ENCODE measurements at regions not wholly inside any gene's neighbourhood (a gene's known extent, or its start where the extent isn't known, plus 50 kb on each side); places are given as distances from the start of the nearest gene placed in this dataset.

GRCh38 chr1:192926736-192927135 lies 117.9 kb downstream of the RGS2 start:
- no peaks in the 10 kb centered on the region for H3K9me3 ChIP-seq
- DNase-seq (no peak), ATAC-seq (no peak)
- intact Hi-C loops (cut with DNase I; ENCODE audit: low total_unique reads) (no loop called here), in situ Hi-C loops (cut with MboI; ENCODE audit: low sequenced_read_pairs in 4 of 4) (no loop called here)
- no peaks in the 10 kb centered on the region for H3K27me3 ChIP-seq
- no peaks in the 10 kb centered on the region for H3K36me3 ChIP-seq
- no peak overlapping the region for H3K4me3 ChIP-seq
- no peak overlapping the region for H3K27ac ChIP-seq
- no peak for TF ChIP-seq POLR2A (IDR thresholded peaks at IDR 0.05)
- no peak for TF ChIP-seq CTCF (IDR thresholded peaks at IDR 0.05 in 4 of 5, conservative IDR thresholded peaks at IDR 0.05 in 1 of 5)
- no peaks in the 10 kb centered on the region for H3K4me1 ChIP-seq

DNA sequence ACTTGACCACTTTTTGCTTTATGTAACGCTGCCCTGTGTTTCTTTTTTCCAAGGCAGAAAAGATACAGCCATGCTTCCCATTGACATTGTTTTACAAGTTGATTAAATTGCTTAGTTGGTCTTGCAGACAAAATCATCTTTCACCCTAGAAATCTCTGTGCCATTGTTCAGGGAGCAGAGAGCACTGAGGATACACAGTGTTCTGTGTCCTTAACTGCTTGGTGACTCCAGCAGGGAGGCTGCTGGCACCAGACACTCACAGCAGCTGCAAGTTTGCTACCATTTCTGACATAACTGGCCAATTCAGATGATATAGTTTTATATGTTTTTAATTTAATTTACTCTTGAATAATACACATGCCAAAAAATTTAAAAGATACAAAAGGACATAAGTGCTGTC lies 118.7 kb downstream of the RGS2 start:
- Histone ChIP-seq H3K4me1 (no peaks in the 10 kb centered on the region), H3K9me3 (no peaks in the 10 kb centered on the region), H3K27me3 (no peaks in the 10 kb centered on the region), H3K4me3 (no peak overlapping the region), H3K36me3 (no peaks in the 10 kb centered on the region), H3K27ac (no peak overlapping the region)
- in situ Hi-C loops (cut with MboI; ENCODE audit: low sequenced_read_pairs in 4 of 4) = no loop called here
- ATAC-seq (no peak), DNase-seq (no peak)
- intact Hi-C loops (cut with DNase I; ENCODE audit: low total_unique reads) = no loop called here
- no peak for TF ChIP-seq CTCF (IDR thresholded peaks at IDR 0.05 in 4 of 5, conservative IDR thresholded peaks at IDR 0.05 in 1 of 5)
- TF ChIP-seq POLR2A (IDR thresholded peaks at IDR 0.05) = no peak

DNA sequence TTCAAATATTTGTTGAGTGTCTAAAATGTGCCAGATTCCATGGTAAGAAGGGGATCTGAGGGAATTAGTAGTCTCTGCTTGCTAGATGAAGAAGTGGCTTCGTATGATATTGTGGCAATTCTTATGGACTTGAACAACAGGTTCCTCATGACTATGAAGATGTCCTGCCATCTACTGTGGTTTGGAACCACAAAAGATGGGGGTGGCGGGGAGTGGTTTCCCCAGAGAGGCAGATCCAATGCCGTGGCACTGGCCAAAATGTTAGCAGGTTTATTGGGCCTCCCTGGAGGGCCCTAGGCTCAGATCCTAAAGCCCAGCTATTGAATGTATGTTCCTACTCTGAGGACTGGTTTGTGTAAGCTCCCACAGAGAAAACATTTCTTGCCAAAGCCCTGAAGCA lies 120.8 kb downstream of the RGS2 start:
- DNase-seq = no peak

DNA sequence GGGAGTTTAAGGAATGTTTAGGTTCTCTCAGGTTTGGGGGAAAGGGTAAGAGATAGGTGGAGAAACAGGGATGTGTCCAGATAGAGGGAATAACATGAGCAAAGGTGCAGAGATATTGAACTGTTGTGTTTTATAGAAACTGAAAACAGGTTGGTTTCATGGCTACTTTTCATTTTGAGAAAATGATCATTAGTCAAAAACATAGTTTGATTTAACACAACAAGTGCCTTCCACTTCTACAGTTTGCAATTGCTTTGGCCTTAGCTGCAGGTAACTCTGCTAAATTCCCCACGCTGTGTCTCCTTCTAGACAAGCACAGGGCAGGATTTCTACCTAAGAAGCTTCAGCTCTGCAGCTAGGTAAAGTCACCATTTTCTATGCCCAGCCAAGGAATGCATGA lies 124.9 kb downstream of the RGS2 start:
- H3K27ac ChIP-seq = no peak overlapping the region
- H3K36me3 ChIP-seq = no peaks in the 10 kb centered on the region
- H3K4me1 ChIP-seq = no peaks in the 10 kb centered on the region
- H3K4me3 ChIP-seq = no peak overlapping the region
- H3K9me3 ChIP-seq = no peaks in the 10 kb centered on the region
- in situ Hi-C loops (cut with MboI; ENCODE audit: low sequenced_read_pairs in 4 of 4) = no loop called here
- no peaks in the 10 kb centered on the region for H3K27me3 ChIP-seq
- DNase-seq = no peak
- no peak for TF ChIP-seq POLR2A (IDR thresholded peaks at IDR 0.05)
- TF ChIP-seq CTCF (IDR thresholded peaks at IDR 0.05 in 4 of 5, conservative IDR thresholded peaks at IDR 0.05 in 1 of 5) = no peak
- no peak for ATAC-seq
- intact Hi-C loops (cut with DNase I; ENCODE audit: low total_unique reads) = no loop called here

More for the DNA sequence above, 120.8 kb downstream of the RGS2 start:
- no peak overlapping the region for H3K4me3 ChIP-seq
- intact Hi-C loops (cut with DNase I; ENCODE audit: low total_unique reads) (no loop called here), in situ Hi-C loops (cut with MboI; ENCODE audit: low sequenced_read_pairs in 4 of 4) (no loop called here)
- TF ChIP-seq POLR2A (IDR thresholded peaks at IDR 0.05) (no peak), CTCF (IDR thresholded peaks at IDR 0.05 in 4 of 5, conservative IDR thresholded peaks at IDR 0.05 in 1 of 5) (no peak)
- no peak overlapping the region for H3K27ac ChIP-seq
- no peaks in the 10 kb centered on the region for H3K9me3 ChIP-seq
- H3K4me1 ChIP-seq = no peaks in the 10 kb centered on the region
- no peak for ATAC-seq
- no peaks in the 10 kb centered on the region for H3K36me3 ChIP-seq
- H3K27me3 ChIP-seq = no peaks in the 10 kb centered on the region

GRCh38 chr1:192936313-192937018 lies 122.7 kb downstream of the UCHL5 start:
- DNase-seq = no peak
- H3K36me3 ChIP-seq = no peaks in the 10 kb centered on the region
- H3K27me3 ChIP-seq = no peaks in the 10 kb centered on the region
- no peak for TF ChIP-seq CTCF (IDR thresholded peaks at IDR 0.05 in 4 of 5, conservative IDR thresholded peaks at IDR 0.05 in 1 of 5)
- TF ChIP-seq POLR2A (IDR thresholded peaks at IDR 0.05) = no peak
- in situ Hi-C loops (cut with MboI; ENCODE audit: low sequenced_read_pairs in 4 of 4) = no loop called here
- H3K9me3 ChIP-seq = no peaks in the 10 kb centered on the region
- no peaks in the 10 kb centered on the region for H3K4me1 ChIP-seq
- H3K4me3 ChIP-seq = no peak overlapping the region
- no peak for ATAC-seq
- no peak overlapping the region for H3K27ac ChIP-seq
- intact Hi-C loops (cut with DNase I; ENCODE audit: low total_unique reads) = no loop called here
